ENCODE measurements at regions not wholly inside any gene's neighbourhood (a gene's known extent, or its start where the extent isn't known, plus 50 kb on each side); places are given as distances from the start of the nearest gene placed in this dataset.

- Histone ChIP-seq H3K4me1 (ENCODE audit: insufficient read depth, poor library complexity, severe bottlenecking) (no peaks in the 10 kb centered on the region), H3K4me3 (ENCODE audit: severe bottlenecking) (no peak overlapping the region), H3K27me3 (ENCODE audit: insufficient read depth, poor library complexity, severe bottlenecking) (peaks cover 5% of the 10 kb centered on the region), H3K27ac (ENCODE audit: poor library complexity, severe bottlenecking) (no peak overlapping the region), H3K9me3 (ENCODE audit: severe bottlenecking) (no peaks in the 10 kb centered on the region), H3K36me3 (ENCODE audit: low read depth) (no peaks in the 10 kb centered on the region)
- no peak for TF ChIP-seq CTCF (IDR thresholded peaks at IDR 0.05; ENCODE audit: poor library complexity, severe bottlenecking)
- ATAC-seq (ENCODE audit: low read depth) (no peak), DNase-seq (ENCODE audit: low spot score) (no peak)
Measured at GRCh38 chr12:62163368-62163767, 96.8 kb upstream of the USP15 start.

- no peaks in the 10 kb centered on the region for H3K4me1 ChIP-seq (ENCODE audit: insufficient read depth, poor library complexity, severe bottlenecking)
- no peaks in the 10 kb centered on the region for H3K36me3 ChIP-seq (ENCODE audit: low read depth)
- no peak for TF ChIP-seq CTCF (IDR thresholded peaks at IDR 0.05; ENCODE audit: poor library complexity, severe bottlenecking)
- H3K9me3 ChIP-seq (ENCODE audit: severe bottlenecking), result no peaks in the 10 kb centered on the region
- peaks cover 3% of the 10 kb centered on the region for H3K27me3 ChIP-seq (ENCODE audit: insufficient read depth, poor library complexity, severe bottlenecking)
- DNase-seq (ENCODE audit: low spot score), result no peak
- H3K4me3 ChIP-seq (ENCODE audit: severe bottlenecking), result no peak overlapping the region
- ATAC-seq (ENCODE audit: low read depth), result no peak
- H3K27ac ChIP-seq (ENCODE audit: poor library complexity, severe bottlenecking), result no peak overlapping the region
Measured at GRCh38 chr12:62164036-62164435, 96.2 kb upstream of the USP15 start.

GRCh38 chr12:62166525-62166924 is 93.7 kb upstream of the USP15 start:
- TF ChIP-seq CTCF (IDR thresholded peaks at IDR 0.05; ENCODE audit: poor library complexity, severe bottlenecking), result no peak
- Histone ChIP-seq H3K4me3 (ENCODE audit: severe bottlenecking) (no peak overlapping the region), H3K9me3 (ENCODE audit: severe bottlenecking) (no peaks in the 10 kb centered on the region), H3K27me3 (ENCODE audit: insufficient read depth, poor library complexity, severe bottlenecking) (peaks cover 3% of the 10 kb centered on the region), H3K27ac (ENCODE audit: poor library complexity, severe bottlenecking) (no peak overlapping the region), H3K36me3 (ENCODE audit: low read depth) (no peaks in the 10 kb centered on the region), H3K4me1 (ENCODE audit: insufficient read depth, poor library complexity, severe bottlenecking) (no peaks in the 10 kb centered on the region)
- DNase-seq (ENCODE audit: low spot score) (no peak), ATAC-seq (ENCODE audit: low read depth) (no peak)

GRCh38 chr12:62168411-62168810 is 91.8 kb upstream of the USP15 start:
- no peak for TF ChIP-seq CTCF (IDR thresholded peaks at IDR 0.05; ENCODE audit: poor library complexity, severe bottlenecking)
- Histone ChIP-seq H3K4me3 (ENCODE audit: severe bottlenecking) (no peak overlapping the region), H3K27me3 (ENCODE audit: insufficient read depth, poor library complexity, severe bottlenecking) (no peaks in the 10 kb centered on the region), H3K4me1 (ENCODE audit: insufficient read depth, poor library complexity, severe bottlenecking) (no peaks in the 10 kb centered on the region), H3K36me3 (ENCODE audit: low read depth) (no peaks in the 10 kb centered on the region), H3K27ac (ENCODE audit: poor library complexity, severe bottlenecking) (no peak overlapping the region), H3K9me3 (ENCODE audit: severe bottlenecking) (no peaks in the 10 kb centered on the region)
- DNase-seq (ENCODE audit: low spot score) (no peak), ATAC-seq (ENCODE audit: low read depth) (no peak)

- DNase-seq (ENCODE audit: low spot score), result no peak
Measured at GRCh38 chr12:62170241-62170640, 90.0 kb upstream of the USP15 start.

More at GRCh38 chr12:62170241-62170640, 90.0 kb upstream of the USP15 start:
- Histone ChIP-seq H3K4me1 (ENCODE audit: insufficient read depth, poor library complexity, severe bottlenecking) (no peaks in the 10 kb centered on the region), H3K4me3 (ENCODE audit: severe bottlenecking) (no peak overlapping the region), H3K9me3 (ENCODE audit: severe bottlenecking) (no peaks in the 10 kb centered on the region), H3K27ac (ENCODE audit: poor library complexity, severe bottlenecking) (no peak overlapping the region), H3K36me3 (ENCODE audit: low read depth) (no peaks in the 10 kb centered on the region), H3K27me3 (ENCODE audit: insufficient read depth, poor library complexity, severe bottlenecking) (no peaks in the 10 kb centered on the region)
- no peak for TF ChIP-seq CTCF (IDR thresholded peaks at IDR 0.05; ENCODE audit: poor library complexity, severe bottlenecking)
- no peak for ATAC-seq (ENCODE audit: low read depth)

Measured in RWPE2 (cell line).